ENCODE measurements at regions not wholly inside any gene's neighbourhood (a gene's known extent, or its start where the extent isn't known, plus 50 kb on each side); places are given as distances from the start of the nearest gene placed in this dataset.

DNA sequence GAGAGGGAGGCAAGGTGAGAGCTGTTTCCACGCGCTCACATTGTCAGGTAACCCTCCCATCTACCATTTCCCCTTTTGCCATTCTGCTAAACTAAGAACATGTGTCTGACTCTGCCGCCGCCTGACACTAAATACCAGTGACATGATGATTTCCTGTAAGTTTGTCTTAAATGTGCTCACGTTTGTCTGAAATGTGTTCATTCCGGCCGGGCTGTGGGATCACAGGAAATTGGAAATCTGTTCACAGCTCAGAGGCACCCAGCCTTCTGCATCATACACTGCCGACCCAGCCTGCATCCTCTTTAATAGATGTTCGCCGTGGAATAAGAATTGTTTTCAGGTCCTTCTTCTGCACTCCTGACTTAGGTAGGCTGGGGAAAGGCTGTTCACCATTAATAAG is 336.2 kb upstream of the PPARGC1A start:
- TF ChIP-seq CTCF (IDR thresholded peaks at IDR 0.05 in 4 of 5, conservative IDR thresholded peaks at IDR 0.05 in 1 of 5) (no peak), POLR2A (IDR thresholded peaks at IDR 0.05) (no peak)
